ENCODE measurements at regions not wholly inside any gene's neighbourhood (a gene's known extent, or its start where the extent isn't known, plus 50 kb on each side); places are given as distances from the start of the nearest gene placed in this dataset.

DNA sequence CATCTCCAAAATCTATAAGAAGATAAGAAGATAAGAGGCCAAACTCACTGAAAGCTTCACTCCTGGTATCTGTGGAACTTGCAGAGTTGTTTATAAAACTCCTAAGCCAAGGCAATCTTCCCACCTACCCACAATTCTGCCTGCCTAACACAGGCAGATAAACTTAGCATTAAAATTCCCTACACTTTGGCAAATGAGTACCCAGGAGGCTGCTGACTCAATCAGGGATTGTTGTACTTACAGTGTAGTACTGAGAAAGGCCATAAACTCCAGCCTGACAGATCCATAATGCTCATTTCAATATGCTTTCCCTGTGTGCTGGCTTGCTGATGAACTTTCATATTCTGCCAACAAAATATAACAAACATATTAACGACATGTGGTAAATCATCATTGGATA is 725.2 kb downstream of the BRINP1 start:
- TF ChIP-seq, protein P1, sequence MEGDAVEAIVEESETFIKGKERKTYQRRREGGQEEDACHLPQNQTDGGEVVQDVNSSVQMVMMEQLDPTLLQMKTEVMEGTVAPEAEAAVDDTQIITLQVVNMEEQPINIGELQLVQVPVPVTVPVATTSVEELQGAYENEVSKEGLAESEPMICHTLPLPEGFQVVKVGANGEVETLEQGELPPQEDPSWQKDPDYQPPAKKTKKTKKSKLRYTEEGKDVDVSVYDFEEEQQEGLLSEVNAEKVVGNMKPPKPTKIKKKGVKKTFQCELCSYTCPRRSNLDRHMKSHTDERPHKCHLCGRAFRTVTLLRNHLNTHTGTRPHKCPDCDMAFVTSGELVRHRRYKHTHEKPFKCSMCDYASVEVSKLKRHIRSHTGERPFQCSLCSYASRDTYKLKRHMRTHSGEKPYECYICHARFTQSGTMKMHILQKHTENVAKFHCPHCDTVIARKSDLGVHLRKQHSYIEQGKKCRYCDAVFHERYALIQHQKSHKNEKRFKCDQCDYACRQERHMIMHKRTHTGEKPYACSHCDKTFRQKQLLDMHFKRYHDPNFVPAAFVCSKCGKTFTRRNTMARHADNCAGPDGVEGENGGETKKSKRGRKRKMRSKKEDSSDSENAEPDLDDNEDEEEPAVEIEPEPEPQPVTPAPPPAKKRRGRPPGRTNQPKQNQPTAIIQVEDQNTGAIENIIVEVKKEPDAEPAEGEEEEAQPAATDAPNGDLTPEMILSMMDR (IDR thresholded peaks at IDR 0.05) = no peak
- TF ChIP-seq EZH2 (IDR thresholded peaks at IDR 0.05) (no peak), EZH2phosphoT487 (IDR thresholded peaks at IDR 0.05) (no peak)
